Adrenal gland (tissue), 5 donors: ENCODE measurements at regions not wholly inside any gene's neighbourhood (a gene's known extent, or its start where the extent isn't known, plus 50 kb on each side); places are given as distances from the start of the nearest gene placed in this dataset.

Experiments used
- CTCF ChIP-seq, 6 experiments: fragments of 450-650 bp in 4 of 6; fragments of 200-600 bp in 2 of 6; sonication (generic) in 1 of 6; IDR thresholded peaks; 1 replicate in 5 of 6; 2 replicates in 1 of 6; pipeline versions ENCODE4 v1.5.1 to v1.8.0; 2016 to 2021; ENCODE audit warnings: antibody characterized with exemption in 6 of 6, mild to moderate bottlenecking in 2 of 6, moderate library complexity in 1 of 6
- POLR2A ChIP-seq, 2 donors: fragments of 450-650 bp; IDR thresholded peaks; one replicate each; pipeline ENCODE4 v1.6.1; 2017; ENCODE audit warnings: antibody characterized with exemption in 2 of 2, mild to moderate bottlenecking in 2 of 2, moderate library complexity in 1 of 2
- donor health status: DM: no; HTN: no; CAD: no.

DNA sequence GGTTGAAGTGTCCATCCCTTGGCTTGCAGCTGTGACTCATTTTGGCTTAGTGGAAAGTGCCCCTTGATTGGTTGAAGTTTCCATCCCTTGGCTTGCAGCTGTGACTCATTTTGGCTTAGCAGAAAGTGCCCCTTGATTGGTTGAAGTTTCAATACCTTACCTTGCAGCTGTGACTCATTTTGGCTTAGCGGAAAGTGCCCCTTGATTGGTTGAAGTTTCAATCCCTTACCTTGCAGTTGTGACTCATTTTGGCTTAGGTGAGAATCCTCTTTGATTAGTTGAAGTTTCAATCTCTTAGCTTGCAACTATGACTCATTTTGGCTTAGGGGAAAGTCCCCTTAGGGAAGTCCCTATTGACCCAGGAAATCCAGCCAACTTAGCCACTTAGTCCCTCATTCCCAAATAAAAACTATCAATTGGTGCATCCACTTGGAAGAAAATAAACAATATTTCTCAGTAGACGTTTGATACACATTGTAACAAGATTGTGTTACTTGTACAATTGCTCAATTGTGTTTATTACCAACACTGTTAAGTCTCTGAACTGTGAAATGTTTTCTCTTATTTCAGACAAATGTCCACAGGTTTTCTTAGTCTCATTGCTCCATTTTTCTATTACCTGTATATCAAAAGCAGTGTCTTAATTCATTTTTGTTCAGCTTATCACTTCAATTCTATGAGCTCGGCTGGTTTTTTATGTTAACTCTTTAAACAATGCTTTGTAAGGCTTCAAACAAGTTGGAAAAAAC, 2308.8 kb upstream of the ACO1 start:
- TF ChIP-seq CTCF (IDR thresholded peaks at IDR 0.05) (no peak), POLR2A (IDR thresholded peaks at IDR 0.05) (no peak)
